ENCODE measurements at regions not wholly inside any gene's neighbourhood (a gene's known extent, or its start where the extent isn't known, plus 50 kb on each side); places are given as distances from the start of the nearest gene placed in this dataset.

DNA sequence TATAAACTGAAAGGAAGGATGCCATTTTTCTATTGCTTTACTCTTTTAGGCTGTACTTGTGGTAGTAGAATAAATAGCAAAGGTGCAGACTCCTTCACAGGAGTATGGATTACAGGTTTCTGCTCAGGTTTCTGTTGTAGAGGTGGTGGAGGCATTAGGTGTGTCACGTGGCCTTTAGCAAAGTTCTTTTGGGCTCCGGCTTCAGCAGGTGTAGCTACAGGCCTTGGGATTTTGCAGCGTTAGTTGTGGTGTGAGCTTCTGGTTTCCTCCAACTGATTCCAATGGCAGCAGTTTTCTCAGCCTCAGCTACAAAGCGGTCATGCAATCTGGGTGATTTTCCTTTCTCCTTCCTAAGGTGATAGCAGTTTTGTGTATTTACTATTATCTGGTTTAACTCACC, 255.8 kb upstream of the GK2 start:
- TF ChIP-seq, protein P1, sequence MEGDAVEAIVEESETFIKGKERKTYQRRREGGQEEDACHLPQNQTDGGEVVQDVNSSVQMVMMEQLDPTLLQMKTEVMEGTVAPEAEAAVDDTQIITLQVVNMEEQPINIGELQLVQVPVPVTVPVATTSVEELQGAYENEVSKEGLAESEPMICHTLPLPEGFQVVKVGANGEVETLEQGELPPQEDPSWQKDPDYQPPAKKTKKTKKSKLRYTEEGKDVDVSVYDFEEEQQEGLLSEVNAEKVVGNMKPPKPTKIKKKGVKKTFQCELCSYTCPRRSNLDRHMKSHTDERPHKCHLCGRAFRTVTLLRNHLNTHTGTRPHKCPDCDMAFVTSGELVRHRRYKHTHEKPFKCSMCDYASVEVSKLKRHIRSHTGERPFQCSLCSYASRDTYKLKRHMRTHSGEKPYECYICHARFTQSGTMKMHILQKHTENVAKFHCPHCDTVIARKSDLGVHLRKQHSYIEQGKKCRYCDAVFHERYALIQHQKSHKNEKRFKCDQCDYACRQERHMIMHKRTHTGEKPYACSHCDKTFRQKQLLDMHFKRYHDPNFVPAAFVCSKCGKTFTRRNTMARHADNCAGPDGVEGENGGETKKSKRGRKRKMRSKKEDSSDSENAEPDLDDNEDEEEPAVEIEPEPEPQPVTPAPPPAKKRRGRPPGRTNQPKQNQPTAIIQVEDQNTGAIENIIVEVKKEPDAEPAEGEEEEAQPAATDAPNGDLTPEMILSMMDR (conservative IDR thresholded peaks at IDR 0.05 in 1 of 2, IDR thresholded peaks at IDR 0.05 in 1 of 2; ENCODE audit: low read depth in 1 of 2, low read length in 2 of 2): no peak
- TF ChIP-seq EZH2 (IDR thresholded peaks at IDR 0.05; ENCODE audit: low read length, missing control alignments): no peak
